Neural cell (in vitro differentiated cells): ENCODE measurements at regions not wholly inside any gene's neighbourhood (a gene's known extent, or its start where the extent isn't known, plus 50 kb on each side); places are given as distances from the start of the nearest gene placed in this dataset.

ENCODE experiments used
- H2AFZ ChIP-seq: fragments of 200-600, 300-800 bp; sonication (generic), shearing (Covaris generic); 2 replicates; pipeline ENCODE4 v1.6.0; 2014; ENCODE audit warnings: low read depth, mild to moderate bottlenecking, antibody characterized with exemption, low read length, moderate library complexity
- H3F3A ChIP-seq: fragments of 200-600 bp; shearing (Covaris generic); 2 replicates; pipeline ENCODE4 v1.6.1; 2016; ENCODE audit warnings: mild to moderate bottlenecking, moderate library complexity, mixed read lengths, antibody characterized with exemption, low read length; ENCODE audit not compliant: insufficient read depth, poor library complexity, severe bottlenecking
- H3K27ac ChIP-seq: fragments of 200-600, 300-800 bp; sonication (generic), shearing (Covaris generic); 2 replicates; pipeline ENCODE4 v1.5.1; 2014; ENCODE audit warnings: mild to moderate bottlenecking, low read length, moderate library complexity
- H3K27me3 ChIP-seq: fragments of 300-800, 200-600 bp; sonication (generic), shearing (Covaris generic); 2 replicates; pipeline ENCODE4 v1.6.0; 2014; ENCODE audit warnings: mild to moderate bottlenecking, low read depth, low read length, moderate library complexity; ENCODE audit not compliant: insufficient read depth
- H3K36me3 ChIP-seq: fragments of 300-800, 200-600 bp; sonication (generic), shearing (Covaris generic); 2 replicates; pipeline ENCODE4 v1.5.1; 2014; ENCODE audit warnings: mild to moderate bottlenecking, antibody characterized with exemption, low read length, moderate library complexity; ENCODE audit not compliant: insufficient read depth
- H3K4me2 ChIP-seq: fragments of 300-800, 200-600 bp; sonication (generic), shearing (Covaris generic); 2 replicates; pipeline ENCODE4 v1.6.0; 2014; ENCODE audit warnings: mild to moderate bottlenecking, low read length
- H3K4me3 ChIP-seq: fragments of 300-800, 200-600 bp; sonication (generic), shearing (Covaris generic); 2 replicates; pipeline ENCODE4 v1.5.1; 2014; ENCODE audit warnings: mild to moderate bottlenecking, low read length, moderate library complexity
- H3K79me2 ChIP-seq: fragments of 200-600 bp; shearing (Covaris generic); replicated peaks from 2 replicates; pipeline ENCODE4 v1.6.0; 2014; ENCODE audit warnings: mild to moderate bottlenecking, low read length, moderate library complexity; ENCODE audit not compliant: insufficient read depth
- H3K9ac ChIP-seq: fragments of 300-800, 200-600 bp; sonication (generic), shearing (Covaris generic); 2 replicates; pipeline ENCODE4 v1.6.1; 2016; ENCODE audit warnings: mild to moderate bottlenecking, low read length, mixed read lengths
- H3K9me2 ChIP-seq: fragments of 200-600 bp; shearing (Covaris generic); 2 replicates; pipeline ENCODE4 v1.6.1; 2016; ENCODE audit warnings: mild to moderate bottlenecking, low read length, mixed read lengths; ENCODE audit not compliant: insufficient read depth
- H3K9me3 ChIP-seq: fragments of 200-600, 300-800 bp; sonication (generic), shearing (Covaris generic); 2 replicates; pipeline ENCODE4 v1.6.1; 2016; ENCODE audit warnings: mild to moderate bottlenecking, mixed run types, low read length, moderate library complexity, mixed read lengths
- H4K20me1 ChIP-seq: fragments of 200-600 bp; shearing (Covaris generic); 2 replicates; pipeline ENCODE4 v1.6.1; 2016; ENCODE audit warnings: mild to moderate bottlenecking, mixed run types; ENCODE audit not compliant: insufficient read depth
- EP300 ChIP-seq: fragments of 450-650 bp; conservative IDR thresholded peaks from 2 replicates; pipeline ENCODE4 v1.6.1; 2014; ENCODE audit warnings: antibody characterized with exemption, mild to moderate bottlenecking, moderate library complexity; ENCODE audit not compliant: poor library complexity, severe bottlenecking
- EZH2 ChIP-seq: fragments of 200-600, 300-800 bp; shearing (Covaris generic), sonication (generic); IDR thresholded peaks from 2 replicates; pipeline ENCODE4 v1.6.1; 2014; ENCODE audit warnings: antibody characterized with exemption, low read length, borderline replicate concordance, mild to moderate bottlenecking; ENCODE audit not compliant: insufficient read depth, poor library complexity, severe bottlenecking
- MXI1 ChIP-seq: fragments of 450-650 bp; conservative IDR thresholded peaks from 2 replicates; pipeline ENCODE4 v1.6.1; 2014; ENCODE audit warnings: antibody characterized with exemption, mild to moderate bottlenecking; ENCODE audit not compliant: poor library complexity, severe bottlenecking
- POLR2AphosphoS5 ChIP-seq: IDR thresholded peaks from 2 replicates; pipeline ENCODE4 v1.6.1; 2012
- RAD21 ChIP-seq: fragments of 450-650 bp; conservative IDR thresholded peaks from 2 replicates; pipeline ENCODE4 v1.6.1; 2014; ENCODE audit warnings: antibody characterized with exemption, mild to moderate bottlenecking, moderate library complexity
- REST ChIP-seq: IDR thresholded peaks from 2 replicates; pipeline ENCODE4 v1.6.1; 2012; ENCODE audit warnings: borderline replicate concordance
- SMC3 ChIP-seq: fragments of 450-650 bp; conservative IDR thresholded peaks from 2 replicates; pipeline ENCODE4 v1.6.1; 2014; ENCODE audit warnings: antibody characterized with exemption, mild to moderate bottlenecking, moderate library complexity; ENCODE audit not compliant: poor library complexity
- TAF1 ChIP-seq: IDR thresholded peaks from 2 replicates; pipeline ENCODE4 v1.6.1; 2012; ENCODE audit warnings: low read depth
- TF ChIP-seq, protein P1 (sequence below): fragments of 450-650 bp; IDR thresholded peaks from 2 replicates; pipeline ENCODE4 v1.5.1; 2014; ENCODE audit warnings: antibody characterized with exemption, mild to moderate bottlenecking, moderate library complexity; ENCODE audit not compliant: poor library complexity, severe bottlenecking

DNA sequence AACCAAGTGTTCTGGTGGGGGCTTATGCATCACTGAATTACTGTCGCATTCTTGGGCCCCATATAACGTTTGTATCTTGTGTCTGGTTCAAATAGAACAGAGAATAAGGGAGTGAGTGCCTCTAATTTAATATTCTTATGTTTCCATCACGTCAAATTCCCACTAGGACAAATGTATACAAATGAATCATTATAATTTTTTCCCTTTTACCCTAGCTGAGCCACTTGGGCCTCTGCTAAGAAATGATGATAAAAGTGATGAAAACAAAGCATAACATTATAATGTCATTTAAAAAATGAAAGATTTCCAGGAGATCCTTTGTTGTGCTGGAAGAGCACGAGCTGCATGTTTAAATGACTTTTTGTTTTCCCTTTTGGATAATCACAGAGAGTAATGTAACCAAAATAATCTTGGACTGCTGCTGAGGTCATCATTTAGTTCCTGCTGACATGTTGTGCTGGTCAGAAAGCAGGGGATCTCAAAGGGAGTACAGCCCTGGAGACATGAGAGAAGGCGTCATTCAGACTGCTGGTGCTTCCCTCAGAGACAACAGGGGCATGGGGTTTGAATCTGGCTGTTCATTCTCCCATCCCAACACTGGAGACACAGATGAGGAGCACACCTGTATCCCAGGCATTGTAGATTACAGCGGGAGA is 105.1 kb upstream of the SCOC start:
- Histone ChIP-seq H3K36me3 (no peaks in the 10 kb centered on the region), H3K27me3 (no peaks in the 10 kb centered on the region), H4K20me1 (no peaks in the 10 kb centered on the region), H3K79me2 (no peaks in the 10 kb centered on the region), H3K27ac (no peak overlapping the region), H2AFZ (no peak overlapping the region), H3K9me2 (no peaks in the 10 kb centered on the region), H3F3A (no peaks in the 10 kb centered on the region), H3K9ac (no peak overlapping the region), H3K9me3 (no peaks in the 10 kb centered on the region), H3K4me2 (no peak overlapping the region), H3K4me3 (no peak overlapping the region)
- TF ChIP-seq EP300, result no peak
- TF ChIP-seq MXI1, result no peak
- TF ChIP-seq SMC3, result no peak
- no peak for TF ChIP-seq RAD21
- TF ChIP-seq, protein P1, sequence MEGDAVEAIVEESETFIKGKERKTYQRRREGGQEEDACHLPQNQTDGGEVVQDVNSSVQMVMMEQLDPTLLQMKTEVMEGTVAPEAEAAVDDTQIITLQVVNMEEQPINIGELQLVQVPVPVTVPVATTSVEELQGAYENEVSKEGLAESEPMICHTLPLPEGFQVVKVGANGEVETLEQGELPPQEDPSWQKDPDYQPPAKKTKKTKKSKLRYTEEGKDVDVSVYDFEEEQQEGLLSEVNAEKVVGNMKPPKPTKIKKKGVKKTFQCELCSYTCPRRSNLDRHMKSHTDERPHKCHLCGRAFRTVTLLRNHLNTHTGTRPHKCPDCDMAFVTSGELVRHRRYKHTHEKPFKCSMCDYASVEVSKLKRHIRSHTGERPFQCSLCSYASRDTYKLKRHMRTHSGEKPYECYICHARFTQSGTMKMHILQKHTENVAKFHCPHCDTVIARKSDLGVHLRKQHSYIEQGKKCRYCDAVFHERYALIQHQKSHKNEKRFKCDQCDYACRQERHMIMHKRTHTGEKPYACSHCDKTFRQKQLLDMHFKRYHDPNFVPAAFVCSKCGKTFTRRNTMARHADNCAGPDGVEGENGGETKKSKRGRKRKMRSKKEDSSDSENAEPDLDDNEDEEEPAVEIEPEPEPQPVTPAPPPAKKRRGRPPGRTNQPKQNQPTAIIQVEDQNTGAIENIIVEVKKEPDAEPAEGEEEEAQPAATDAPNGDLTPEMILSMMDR, result no peak
- TF ChIP-seq TAF1, result no peak
- no peak for TF ChIP-seq EZH2
- TF ChIP-seq POLR2AphosphoS5, result no peak
- TF ChIP-seq REST, result no peak

GRCh38 chr4:140267576-140267975 is 105.9 kb upstream of the SCOC start:
- no peak for TF ChIP-seq RAD21
- TF ChIP-seq POLR2AphosphoS5, result no peak
- TF ChIP-seq SMC3, result no peak
- no peak for TF ChIP-seq TAF1
- TF ChIP-seq MXI1, result no peak
- no peak for TF ChIP-seq REST
- no peak for TF ChIP-seq EP300
- TF ChIP-seq, protein P1, result no peak
- no peak for TF ChIP-seq EZH2
- H3K36me3 ChIP-seq, result no peaks in the 10 kb centered on the region
- no peaks in the 10 kb centered on the region for H4K20me1 ChIP-seq
- H3K27me3 ChIP-seq, result no peaks in the 10 kb centered on the region
- no peak overlapping the region for H2AFZ ChIP-seq
- H3F3A ChIP-seq, result no peaks in the 10 kb centered on the region
- H3K79me2 ChIP-seq, result no peaks in the 10 kb centered on the region
- no peak overlapping the region for H3K27ac ChIP-seq
- H3K9ac ChIP-seq, result no peak overlapping the region
- no peak overlapping the region for H3K4me2 ChIP-seq
- no peak overlapping the region for H3K4me3 ChIP-seq
- H3K9me2 ChIP-seq, result no peaks in the 10 kb centered on the region
- no peaks in the 10 kb centered on the region for H3K9me3 ChIP-seq
